RWPE2 (cell line): ENCODE measurements at regions not wholly inside any gene's neighbourhood (a gene's known extent, or its start where the extent isn't known, plus 50 kb on each side); places are given as distances from the start of the nearest gene placed in this dataset.
A peak's percentile ranks its signal among the peaks of the same experiment; 100 is the strongest.

Experiments
- ATAC-seq: fragments of 200-7000 bp; cut with Tn5 transposase; 3 replicates; pipeline ENCODE4 v1.9.1; 2021; ENCODE audit warnings: low read depth
- DNase-seq: peaks from one replicate; pipeline ENCODE4 v3.0.0-alpha.2; 2020; ENCODE audit warnings: low spot score
- H3K27ac ChIP-seq: fragments of 450-650 bp; 2 replicates; pipeline ENCODE4 v1.5.1; 2017; ENCODE audit warnings: mild to moderate bottlenecking; ENCODE audit not compliant: poor library complexity, severe bottlenecking
- H3K27me3 ChIP-seq: fragments of 250-450 bp; sonication (Bioruptor Pico); 2 replicates; pipeline ENCODE4 v1.5.1; 2021; ENCODE audit warnings: mild to moderate bottlenecking, moderate library complexity; ENCODE audit not compliant: insufficient read depth, poor library complexity, severe bottlenecking
- H3K36me3 ChIP-seq: fragments of 250-450 bp; sonication (Bioruptor Pico); 2 replicates; pipeline ENCODE4 v1.5.1; 2020; ENCODE audit warnings: low read depth, mild to moderate bottlenecking, moderate library complexity
- H3K4me1 ChIP-seq: fragments of 250-450 bp; sonication (Bioruptor Pico); 2 replicates; pipeline ENCODE4 v1.5.1; 2021; ENCODE audit warnings: mild to moderate bottlenecking, moderate library complexity; ENCODE audit not compliant: insufficient read depth, poor library complexity, severe bottlenecking
- H3K4me3 ChIP-seq: fragments of 250-450 bp; sonication (Bioruptor Pico); 2 replicates; pipeline ENCODE4 v1.5.1; 2021; ENCODE audit warnings: mild to moderate bottlenecking, moderate library complexity; ENCODE audit not compliant: severe bottlenecking
- H3K9me3 ChIP-seq: fragments of 250-450 bp; sonication (Bioruptor Pico); 2 replicates; pipeline ENCODE4 v1.5.1; 2021; ENCODE audit warnings: mild to moderate bottlenecking, moderate library complexity; ENCODE audit not compliant: severe bottlenecking
- TF ChIP-seq, protein P1 (sequence below): fragments of 450-650 bp; IDR thresholded peaks from one replicate; pipeline ENCODE4 v1.5.1; 2017; ENCODE audit warnings: mild to moderate bottlenecking, moderate library complexity; ENCODE audit not compliant: poor library complexity, severe bottlenecking

- Histone ChIP-seq H3K9me3 (no peaks in the 10 kb centered on the region), H3K27me3 (no peaks in the 10 kb centered on the region), H3K4me1 (peaks cover 5% of the 10 kb centered on the region), H3K27ac (no peak overlapping the region), H3K36me3 (no peaks in the 10 kb centered on the region), H3K4me3 (no peak overlapping the region)
- ATAC-seq (no peak), DNase-seq (no peak)
- TF ChIP-seq, protein P1, sequence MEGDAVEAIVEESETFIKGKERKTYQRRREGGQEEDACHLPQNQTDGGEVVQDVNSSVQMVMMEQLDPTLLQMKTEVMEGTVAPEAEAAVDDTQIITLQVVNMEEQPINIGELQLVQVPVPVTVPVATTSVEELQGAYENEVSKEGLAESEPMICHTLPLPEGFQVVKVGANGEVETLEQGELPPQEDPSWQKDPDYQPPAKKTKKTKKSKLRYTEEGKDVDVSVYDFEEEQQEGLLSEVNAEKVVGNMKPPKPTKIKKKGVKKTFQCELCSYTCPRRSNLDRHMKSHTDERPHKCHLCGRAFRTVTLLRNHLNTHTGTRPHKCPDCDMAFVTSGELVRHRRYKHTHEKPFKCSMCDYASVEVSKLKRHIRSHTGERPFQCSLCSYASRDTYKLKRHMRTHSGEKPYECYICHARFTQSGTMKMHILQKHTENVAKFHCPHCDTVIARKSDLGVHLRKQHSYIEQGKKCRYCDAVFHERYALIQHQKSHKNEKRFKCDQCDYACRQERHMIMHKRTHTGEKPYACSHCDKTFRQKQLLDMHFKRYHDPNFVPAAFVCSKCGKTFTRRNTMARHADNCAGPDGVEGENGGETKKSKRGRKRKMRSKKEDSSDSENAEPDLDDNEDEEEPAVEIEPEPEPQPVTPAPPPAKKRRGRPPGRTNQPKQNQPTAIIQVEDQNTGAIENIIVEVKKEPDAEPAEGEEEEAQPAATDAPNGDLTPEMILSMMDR, result no peak
Observed at GRCh38 chr5:103451261-103451660, 111.3 kb downstream of the NUDT12 start.

GRCh38 chr5:103450333-103451061 is 112.1 kb downstream of the NUDT12 start:
- ATAC-seq, result peak; percentile 94

GRCh38 chr5:103446813-103447212 is 115.8 kb downstream of the NUDT12 start:
- Histone ChIP-seq H3K27me3 (no peaks in the 10 kb centered on the region), H3K27ac (no peak overlapping the region), H3K9me3 (no peaks in the 10 kb centered on the region), H3K4me3 (no peak overlapping the region), H3K36me3 (no peaks in the 10 kb centered on the region), H3K4me1 (peaks cover 13% of the 10 kb centered on the region)
- ATAC-seq, result no peak; the same call in 2 of the 3 replicates
- DNase-seq, result no peak
- TF ChIP-seq, protein P1, result no peak

More at GRCh38 chr5:103450333-103451061, 112.1 kb downstream of the NUDT12 start:
- Histone ChIP-seq H3K4me1 (peaks cover 5% of the 10 kb centered on the region), H3K36me3 (no peaks in the 10 kb centered on the region), H3K27me3 (no peaks in the 10 kb centered on the region), H3K9me3 (no peaks in the 10 kb centered on the region), H3K27ac (no peak overlapping the region), H3K4me3 (no peak overlapping the region)
- TF ChIP-seq, protein P1, result no peak
- DNase-seq, result no peak

DNA sequence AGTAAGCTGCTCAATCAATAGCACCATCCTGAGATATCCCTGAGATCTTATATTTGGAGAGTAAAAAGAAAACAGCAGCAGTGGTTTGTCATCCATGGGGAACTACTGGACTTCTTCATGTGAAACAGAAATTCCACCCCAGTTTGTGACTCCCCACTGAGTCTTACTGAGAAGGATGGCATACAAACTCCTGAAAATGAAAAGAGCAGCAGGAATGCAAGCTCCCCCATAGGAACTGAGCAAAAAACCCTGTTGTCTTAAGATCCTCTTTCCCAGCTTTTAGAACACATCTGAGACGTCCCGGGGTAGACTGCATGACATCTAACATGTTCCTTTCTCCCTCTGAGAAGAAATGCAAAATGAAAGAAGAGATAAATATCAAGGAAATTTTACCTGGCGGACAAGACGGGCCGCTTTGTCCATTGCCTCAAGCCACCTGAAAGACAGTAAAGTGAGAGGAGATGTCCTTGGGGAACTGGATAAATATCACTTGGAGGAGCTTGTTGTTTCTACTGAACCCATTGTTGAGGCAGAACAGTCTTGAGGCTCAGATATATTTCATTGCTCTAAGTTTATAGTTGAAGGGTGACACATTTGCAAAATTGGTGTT is 117.1 kb downstream of the NUDT12 start:
- Histone ChIP-seq H3K36me3 (no peaks in the 10 kb centered on the region), H3K27ac (no peak overlapping the region), H3K9me3 (peaks cover 2% of the 10 kb centered on the region), H3K4me3 (no peak overlapping the region), H3K4me1 (peaks cover 11% of the 10 kb centered on the region), H3K27me3 (no peaks in the 10 kb centered on the region)
- TF ChIP-seq, protein P1, result no peak
- DNase-seq (no peak), ATAC-seq (no peak)
